Central memory CD8-positive, alpha-beta T cell (primary cell): ENCODE measurements at regions not wholly inside any gene's neighbourhood (a gene's known extent, or its start where the extent isn't known, plus 50 kb on each side); places are given as distances from the start of the nearest gene placed in this dataset.
"Not testable (repeated sequence)": the region's sequence is repeated elsewhere in the genome, so short reads cannot be mapped to it uniquely, and the experiment has no call there.

Source experiments
- ATAC-seq: fragments of 150-1000 bp; cut with Tn5 transposase; replicated peaks from 2 replicates; pipeline ENCODE4 v1.10.0; 2022; ENCODE audit warnings: mild to moderate bottlenecking, moderate FRiP score, moderate number of reproducible peaks; ENCODE audit not compliant: poor library complexity, severe bottlenecking; ENCODE audit errors: extremely low read depth
- DNase-seq, 2 donors: peaks; one replicate each; pipeline ENCODE4 v3.0.0; 2021; ENCODE audit warnings: low spot score in 2 of 2
- H3K27ac Mint-ChIP-seq: one replicate; pipeline ENCODE4 v1.8.0; 2022; ENCODE audit warnings: low read depth, mild to moderate bottlenecking, moderate library complexity, mixed read lengths
- H3K27me3 Mint-ChIP-seq: one replicate; pipeline ENCODE4 v1.8.0; 2022; ENCODE audit warnings: mixed read lengths
- H3K36me3 Mint-ChIP-seq: one replicate; pipeline ENCODE4 v1.8.0; 2022; ENCODE audit warnings: mild to moderate bottlenecking, moderate library complexity, mixed read lengths; ENCODE audit not compliant: insufficient read depth
- H3K4me1 Mint-ChIP-seq: one replicate; pipeline ENCODE4 v1.8.0; 2022; ENCODE audit warnings: mixed read lengths
- H3K4me3 Mint-ChIP-seq: one replicate; pipeline ENCODE4 v1.8.0; 2022; ENCODE audit warnings: mild to moderate bottlenecking, moderate library complexity, mixed read lengths
- H3K9me3 Mint-ChIP-seq: one replicate; pipeline ENCODE4 v1.8.0; 2022; ENCODE audit warnings: mixed read lengths

DNA sequence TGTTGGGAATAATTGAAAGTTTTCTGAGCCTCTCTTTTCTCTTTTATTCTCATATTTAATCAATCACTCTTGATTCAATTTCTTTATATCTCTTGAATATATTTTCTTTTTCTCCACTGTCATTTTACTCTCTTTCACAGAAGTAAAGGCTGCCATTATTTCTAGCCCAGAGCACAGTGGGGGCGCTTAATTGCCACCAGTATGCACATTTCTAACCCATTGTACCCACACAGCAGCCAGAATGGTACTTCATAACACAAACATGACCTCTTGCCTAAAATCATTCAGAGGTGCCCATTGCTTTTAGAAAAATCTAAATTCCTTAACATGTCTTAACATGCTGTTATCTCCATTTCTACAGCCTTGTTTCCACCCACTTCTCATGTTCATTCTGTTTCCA lies 190.2 kb upstream of the LMO3 start:
- no peak for DNase-seq

DNA sequence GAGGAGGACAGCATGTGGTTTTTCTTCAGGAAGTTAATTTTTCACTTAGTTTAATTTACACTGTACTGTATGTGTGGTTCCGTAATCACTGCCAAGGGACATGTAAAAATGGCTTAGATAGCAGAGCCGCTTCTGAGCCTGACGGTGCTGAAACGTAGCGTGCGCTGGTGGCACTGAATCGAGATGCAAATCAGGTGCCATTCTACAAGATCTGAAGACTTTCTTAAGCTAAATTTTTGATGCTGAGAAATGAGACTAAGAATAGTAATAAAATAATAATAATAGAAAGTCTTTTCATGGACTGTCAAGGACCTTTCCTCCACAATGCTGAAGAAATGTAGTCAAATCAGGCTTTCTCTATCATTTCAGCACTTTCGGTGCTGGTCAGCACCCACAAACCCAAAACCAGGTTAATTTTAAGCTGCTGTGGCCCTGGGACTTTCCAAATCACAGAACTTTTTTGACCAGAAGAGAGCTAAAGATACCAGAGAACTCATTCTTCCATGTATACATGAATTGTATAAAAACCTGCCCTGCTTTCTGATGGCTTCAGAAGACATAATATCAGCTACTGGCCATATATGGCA lies 183.3 kb upstream of the LMO3 start:
- no peak for DNase-seq
- H3K27ac Mint-ChIP-seq = no peak overlapping the region
- H3K27me3 Mint-ChIP-seq = no peaks in the 10 kb centered on the region
- no peak overlapping the region for H3K4me3 Mint-ChIP-seq
- peaks cover 1% of the 10 kb centered on the region for H3K36me3 Mint-ChIP-seq
- peaks cover 29% of the 10 kb centered on the region for H3K9me3 Mint-ChIP-seq
- H3K4me1 Mint-ChIP-seq = no peaks in the 10 kb centered on the region
- ATAC-seq = no peak

More for the DNA sequence above, 190.2 kb upstream of the LMO3 start:
- Mint-ChIP-seq H3K4me3 (no peak overlapping the region), H3K9me3 (peaks cover 36% of the 10 kb centered on the region), H3K27me3 (no peaks in the 10 kb centered on the region), H3K27ac (no peak overlapping the region), H3K4me1 (no peaks in the 10 kb centered on the region), H3K36me3 (peaks cover 2% of the 10 kb centered on the region)
- ATAC-seq = no peak

DNA sequence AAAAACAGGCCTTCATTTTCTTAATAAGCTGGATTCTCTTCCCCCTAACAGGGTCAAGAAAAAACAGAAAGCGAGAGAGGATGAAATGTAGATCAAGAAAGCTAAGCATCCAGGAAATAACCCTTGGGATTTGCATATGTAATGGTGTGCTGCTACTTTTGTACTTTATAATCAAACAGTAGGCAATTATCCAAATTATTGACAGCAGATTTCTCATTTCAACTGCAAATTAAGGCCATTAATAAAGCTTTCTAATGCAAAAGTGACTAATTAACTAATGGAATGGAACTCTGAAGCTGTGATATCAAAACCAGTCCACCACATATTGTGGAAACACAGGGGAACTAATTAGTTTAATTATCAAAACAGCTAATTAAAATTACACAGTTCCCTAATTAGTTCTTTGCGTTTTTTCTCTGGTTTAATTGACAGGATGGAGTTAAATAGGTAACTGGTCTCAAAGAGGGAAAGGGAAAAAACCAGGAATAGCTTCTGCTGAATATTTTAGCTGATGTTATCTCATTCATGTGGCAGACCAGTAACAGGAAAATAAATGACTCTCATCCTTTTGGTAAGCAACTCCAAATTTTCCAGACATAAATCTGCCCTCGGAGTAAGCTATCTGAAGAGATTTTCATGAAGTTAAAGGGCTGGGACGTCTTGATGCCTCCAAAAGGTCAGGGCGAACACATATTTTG lies 182.7 kb upstream of the LMO3 start:
- DNase-seq (no peak), ATAC-seq (no peak)
- Mint-ChIP-seq H3K4me1 (no peaks in the 10 kb centered on the region), H3K4me3 (no peak overlapping the region), H3K36me3 (peaks cover 1% of the 10 kb centered on the region), H3K9me3 (peaks cover 28% of the 10 kb centered on the region), H3K27ac (no peak overlapping the region), H3K27me3 (no peaks in the 10 kb centered on the region)

- DNase-seq = no peak
- H3K4me1 Mint-ChIP-seq = no peaks in the 10 kb centered on the region
Measured at GRCh38 chr12:16785953-16786352, 180.0 kb upstream of the LMO3 start.

DNA sequence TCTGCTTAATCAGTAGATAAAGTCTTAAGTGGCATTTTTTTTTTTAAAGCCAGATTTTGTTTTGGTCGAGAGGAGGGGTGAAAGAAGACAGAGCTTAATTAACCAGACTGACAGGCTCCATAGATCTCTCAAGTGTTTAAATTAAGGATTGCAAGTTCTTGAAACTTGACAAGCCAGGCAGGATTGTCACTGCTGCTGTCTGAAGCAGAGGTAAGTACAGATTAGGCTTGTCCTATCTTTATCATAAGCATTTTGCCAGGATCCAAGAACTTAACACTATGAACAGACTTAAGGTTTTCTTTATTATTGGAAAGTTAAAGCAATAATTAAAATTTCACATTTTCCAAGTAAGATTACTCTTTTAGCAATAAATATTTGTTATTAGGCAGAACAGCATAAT lies 179.6 kb upstream of the LMO3 start:
- H3K27ac Mint-ChIP-seq = no peak overlapping the region
- no peaks in the 10 kb centered on the region for H3K27me3 Mint-ChIP-seq
- peaks cover 16% of the 10 kb centered on the region for H3K9me3 Mint-ChIP-seq
- no peak overlapping the region for H3K4me3 Mint-ChIP-seq
- H3K4me1 Mint-ChIP-seq = no peaks in the 10 kb centered on the region
- DNase-seq = no peak
- no peaks in the 10 kb centered on the region for H3K36me3 Mint-ChIP-seq
- ATAC-seq = no peak

More at GRCh38 chr12:16785953-16786352, 180.0 kb upstream of the LMO3 start:
- Mint-ChIP-seq H3K27ac (no peak overlapping the region), H3K4me3 (no peak overlapping the region), H3K36me3 (peaks cover under 1% of the 10 kb centered on the region), H3K27me3 (no peaks in the 10 kb centered on the region), H3K9me3 (peaks cover 19% of the 10 kb centered on the region)
- no peak for ATAC-seq

DNA sequence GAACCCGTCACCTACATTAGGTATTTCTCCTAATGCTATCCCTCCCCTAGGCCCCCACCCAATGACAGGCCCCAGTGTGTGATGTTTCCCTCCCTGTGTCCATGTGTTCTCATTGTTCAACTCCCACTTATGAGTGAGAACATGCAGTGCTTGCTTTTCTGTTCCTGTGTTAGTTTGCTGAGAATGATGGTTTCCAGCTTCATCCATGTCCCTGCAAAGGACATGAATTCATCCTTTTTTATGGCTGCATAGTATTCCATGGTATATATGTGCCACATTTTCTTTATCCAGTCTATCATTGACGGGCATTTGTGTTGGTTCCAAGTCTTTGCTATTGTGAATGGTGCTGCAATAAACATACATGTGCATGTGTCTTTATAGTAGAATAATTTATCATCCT lies 163.2 kb upstream of the LMO3 start:
- not testable (repeated sequence) for DNase-seq, H3K4me3 Mint-ChIP-seq, H3K4me1 Mint-ChIP-seq, H3K27me3 Mint-ChIP-seq, ATAC-seq, H3K27ac Mint-ChIP-seq, H3K36me3 Mint-ChIP-seq
- H3K9me3 Mint-ChIP-seq = peaks cover 45% of the 10 kb centered on the region

GRCh38 chr12:16766736-16767135 lies 160.8 kb upstream of the LMO3 start:
- no peak overlapping the region for H3K27ac Mint-ChIP-seq
- H3K4me3 Mint-ChIP-seq = no peak overlapping the region
- H3K4me1 Mint-ChIP-seq = no peaks in the 10 kb centered on the region
- no peaks in the 10 kb centered on the region for H3K36me3 Mint-ChIP-seq
- ATAC-seq (no peak), DNase-seq (no peak)
- H3K9me3 Mint-ChIP-seq = peaks cover 40% of the 10 kb centered on the region
- no peaks in the 10 kb centered on the region for H3K27me3 Mint-ChIP-seq

GRCh38 chr12:16763901-16764300 lies 157.9 kb upstream of the LMO3 start:
- Mint-ChIP-seq H3K4me3 (no peak overlapping the region), H3K27ac (no peak overlapping the region), H3K27me3 (no peaks in the 10 kb centered on the region), H3K36me3 (no peaks in the 10 kb centered on the region), H3K4me1 (no peaks in the 10 kb centered on the region), H3K9me3 (peaks cover 17% of the 10 kb centered on the region)
- ATAC-seq (no peak), DNase-seq (no peak)

GRCh38 chr12:16756833-16757555 lies 151.0 kb upstream of the LMO3 start:
- H3K4me1 Mint-ChIP-seq = no peaks in the 10 kb centered on the region
- H3K36me3 Mint-ChIP-seq = no peaks in the 10 kb centered on the region
- H3K27ac Mint-ChIP-seq = no peak overlapping the region
- H3K27me3 Mint-ChIP-seq = no peaks in the 10 kb centered on the region
- H3K4me3 Mint-ChIP-seq = no peak overlapping the region
- H3K9me3 Mint-ChIP-seq = peaks cover 12% of the 10 kb centered on the region
- no peak for DNase-seq
- ATAC-seq = no peak

DNA sequence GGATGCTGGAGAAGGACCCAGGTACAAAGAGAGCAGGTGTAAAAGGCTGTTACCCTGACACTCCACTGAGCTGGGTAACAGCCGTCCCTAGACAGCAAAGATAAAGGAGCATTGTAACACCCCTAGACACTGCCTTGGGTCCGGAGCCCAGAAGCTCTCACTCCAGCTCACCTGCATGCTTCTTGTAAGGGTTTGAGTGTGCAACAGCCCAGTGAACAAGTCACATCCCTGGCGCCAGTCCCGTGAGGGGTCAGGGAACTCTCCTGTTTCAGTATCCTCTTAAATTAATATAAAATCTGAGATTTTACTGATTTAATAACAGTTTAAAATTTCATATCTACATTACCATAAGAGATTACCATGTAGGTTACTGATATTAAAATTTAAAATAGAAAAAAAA lies 124.8 kb upstream of the LMO3 start:
- peaks cover 1% of the 10 kb centered on the region for H3K36me3 Mint-ChIP-seq
- no peak overlapping the region for H3K27ac Mint-ChIP-seq
- ATAC-seq (no peak), DNase-seq (no peak)
- no peaks in the 10 kb centered on the region for H3K4me1 Mint-ChIP-seq
- no peak overlapping the region for H3K4me3 Mint-ChIP-seq
- H3K27me3 Mint-ChIP-seq = no peaks in the 10 kb centered on the region
- H3K9me3 Mint-ChIP-seq = peaks cover 11% of the 10 kb centered on the region

GRCh38 chr12:16726879-16727278 lies 120.9 kb upstream of the LMO3 start:
- Mint-ChIP-seq H3K27me3 (no peaks in the 10 kb centered on the region), H3K9me3 (peaks cover 5% of the 10 kb centered on the region), H3K4me1 (no peaks in the 10 kb centered on the region), H3K4me3 (no peak overlapping the region), H3K36me3 (peaks cover 1% of the 10 kb centered on the region), H3K27ac (no peak overlapping the region)
- DNase-seq (no peak), ATAC-seq (no peak)

DNA sequence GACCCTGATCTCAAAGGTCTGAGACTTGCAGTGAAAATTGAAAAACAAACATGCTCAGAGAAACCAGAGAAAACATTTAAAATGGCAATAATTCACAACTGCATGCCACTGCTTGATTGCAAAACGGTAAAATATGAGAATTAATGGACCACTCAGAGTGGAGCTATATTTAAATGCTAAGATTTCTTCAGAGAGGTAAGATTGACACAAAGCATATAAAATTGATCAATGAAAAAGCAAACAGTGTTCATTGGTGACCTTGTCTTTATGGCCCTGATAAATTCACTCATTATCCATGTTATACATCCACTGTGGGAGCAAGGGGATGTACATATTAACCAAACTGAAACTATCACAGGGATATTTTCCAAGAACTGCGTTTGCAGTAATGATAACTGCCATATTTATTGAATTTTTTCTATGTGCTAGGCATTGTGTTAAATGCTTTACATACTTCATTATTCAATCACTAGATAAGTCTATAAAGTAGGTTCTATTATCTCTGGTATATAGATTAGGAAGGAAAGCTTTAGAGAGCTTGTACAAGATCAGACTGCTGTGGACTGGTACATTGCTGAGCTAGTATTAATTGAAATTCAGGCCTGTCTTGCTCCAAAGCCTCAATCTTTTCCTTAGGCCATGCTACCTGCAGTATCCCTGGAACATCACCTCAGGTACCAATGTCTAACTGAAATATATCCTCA lies 113.9 kb upstream of the LMO3 start:
- no peaks in the 10 kb centered on the region for H3K9me3 Mint-ChIP-seq
- no peaks in the 10 kb centered on the region for H3K4me1 Mint-ChIP-seq
- H3K27me3 Mint-ChIP-seq = no peaks in the 10 kb centered on the region
- no peak overlapping the region for H3K27ac Mint-ChIP-seq
- DNase-seq = no peak
- H3K4me3 Mint-ChIP-seq = no peak overlapping the region
- no peak for ATAC-seq
- no peaks in the 10 kb centered on the region for H3K36me3 Mint-ChIP-seq
